SK-N-SH (cell line): ENCODE measurements at regions not wholly inside any gene's neighbourhood (a gene's known extent, or its start where the extent isn't known, plus 50 kb on each side); places are given as distances from the start of the nearest gene placed in this dataset.

Experiments
- CTCF ChIA-PET: fragments of 300-600, 350-600 bp; formaldehyde crosslinking; extraction: SDS; loops from one replicate; lab custom pipeline; 2021; lab: Yijun Ruan, JAX
- POLR2A ChIA-PET: fragments of 350-600 bp; sonication (Branson Sonifier 250); formaldehyde crosslinking; extraction: SDS; loops from one replicate; lab custom pipeline; 2020; ENCODE audit warnings: antibody characterized with exemption, inconsistent platforms; lab: Yijun Ruan, JAX
- DNase-seq: peaks from one replicate; pipeline ENCODE4 v3.0.0; 2012
- H2AFZ ChIP-seq: fragments of 200-600 bp; sonication (generic); 2 replicates; pipeline ENCODE4 v1.8.1; 2016; ENCODE audit warnings: antibody characterized with exemption, mild to moderate bottlenecking, low read depth
- H3F3A ChIP-seq: fragments of 200-600 bp; sonication (generic); replicated peaks from 2 replicates; pipeline ENCODE3; 2016; ENCODE audit warnings: antibody characterized with exemption, mild to moderate bottlenecking; ENCODE audit not compliant: insufficient read depth
- H3K27ac ChIP-seq, 2 experiments: fragments of 200-500 bp in 1 of 2; fragments of 200-600 bp in 1 of 2; sonication (Bioruptor generic) in 1 of 2; sonication (generic), shearing (Covaris generic) in 1 of 2; 2 replicates each; pipeline versions ENCODE4 v1.5.1 to v1.6.1; 2014 to 2016; ENCODE audit warnings: low read depth in 2 of 2, inconsistent platforms in 1 of 2, low read length in 1 of 2, mild to moderate bottlenecking in 1 of 2, mixed read lengths in 1 of 2
- H3K27me3 ChIP-seq: fragments of 200-600 bp; sonication (generic), shearing (Covaris generic); 2 replicates; pipeline ENCODE4 v1.6.1; 2016; ENCODE audit warnings: mixed run types; ENCODE audit not compliant: insufficient read depth
- H3K36me3 ChIP-seq, 2 experiments: fragments of 200-500 bp in 1 of 2; fragments of 200-600 bp in 1 of 2; sonication (Bioruptor generic) in 1 of 2; sonication (generic) in 1 of 2; replicated peaks in 1 of 2; 2 replicates each; pipeline versions ENCODE3 to v1.5.1; 2014 to 2016; ENCODE audit warnings: low read length in 1 of 2, mild to moderate bottlenecking in 1 of 2; ENCODE audit not compliant: insufficient read depth in 2 of 2, control insufficient read depth in 1 of 2
- H3K4me1 ChIP-seq, 2 experiments: fragments of 200-500 bp in 1 of 2; fragments of 200-600 bp in 1 of 2; sonication (Bioruptor generic) in 1 of 2; sonication (generic), shearing (Covaris generic) in 1 of 2; 2 replicates each; pipeline versions ENCODE4 v1.5.1 to v1.6.1; 2014 to 2016; ENCODE audit warnings: low read depth in 1 of 2, low read length in 1 of 2, mixed run types in 1 of 2; ENCODE audit not compliant: insufficient read depth in 2 of 2, control insufficient read depth in 1 of 2
- H3K4me2 ChIP-seq: fragments of 200-600 bp; sonication (generic), shearing (Covaris generic); 2 replicates; pipeline ENCODE4 v1.6.1; 2017; ENCODE audit warnings: mixed run types
- H3K4me3 ChIP-seq, 2 experiments: fragments of 200-500 bp in 1 of 2; fragments of 200-600 bp in 1 of 2; sonication (Bioruptor generic) in 1 of 2; sonication (generic), shearing (Covaris generic) in 1 of 2; 2 replicates each; pipeline versions ENCODE4 v1.5.1 to v1.8.1; 2014 to 2016; ENCODE audit warnings: low read depth in 2 of 2, inconsistent platforms in 1 of 2, low read length in 1 of 2, mild to moderate bottlenecking in 1 of 2, mixed read lengths in 1 of 2, moderate library complexity in 1 of 2
- H3K79me2 ChIP-seq: fragments of 200-600 bp; sonication (generic); 2 replicates; pipeline ENCODE4 v1.8.1; 2017; ENCODE audit warnings: mild to moderate bottlenecking; ENCODE audit not compliant: insufficient read depth
- H3K9ac ChIP-seq: fragments of 200-600 bp; sonication (generic); 2 replicates; pipeline ENCODE4 v1.6.1; 2017; ENCODE audit warnings: mixed run types
- H3K9me2 ChIP-seq: fragments of 200-600 bp; sonication (generic); 2 replicates; pipeline ENCODE4 v1.6.1; 2017; ENCODE audit warnings: mixed run types
- H3K9me3 ChIP-seq: fragments of 200-600 bp; sonication (generic); 2 replicates; pipeline ENCODE4 v1.6.1; 2017; ENCODE audit warnings: mixed run types, mild to moderate bottlenecking, moderate library complexity
- H4K20me1 ChIP-seq: fragments of 200-600 bp; sonication (generic); 2 replicates; pipeline ENCODE4 v1.6.1; 2017; ENCODE audit warnings: mild to moderate bottlenecking, mixed run types; ENCODE audit not compliant: insufficient read depth
- EZH2phosphoT487 ChIP-seq: fragments of 200-600 bp; sonication (generic); IDR thresholded peaks from 2 replicates; pipeline ENCODE4 v1.6.1; 2017; ENCODE audit warnings: low read depth, mixed run types, mild to moderate bottlenecking, antibody characterized with exemption, moderate library complexity, borderline replicate concordance
- FOXJ3 ChIP-seq: sonication (generic); formaldehyde crosslinking; IDR thresholded peaks from 2 replicates; pipeline ENCODE4 v1.5.1; 2020; ENCODE audit warnings: mild to moderate bottlenecking, missing genetic modification reagents
- GABPA ChIP-seq: IDR thresholded peaks from 2 replicates; pipeline ENCODE4 v1.4.0; 2012; ENCODE audit warnings: low read depth, mild to moderate bottlenecking
- JUND ChIP-seq: IDR thresholded peaks from 2 replicates; pipeline ENCODE4 v1.4.0; 2012
- MEF2A ChIP-seq: IDR thresholded peaks from 2 replicates; pipeline ENCODE4 v1.4.0; 2012; ENCODE audit warnings: low read depth, borderline replicate concordance
- MXI1 ChIP-seq: IDR thresholded peaks from 2 replicates; pipeline ENCODE4 v1.6.1; 2012; ENCODE audit warnings: mild to moderate bottlenecking, low read depth, low read length, improper control_type of control experiment
- NRF1 ChIP-seq: IDR thresholded peaks from 2 replicates; pipeline ENCODE4 v1.6.1; 2012; ENCODE audit warnings: low read depth, mild to moderate bottlenecking, low read length
- POLR2AphosphoS5 ChIP-seq: IDR thresholded peaks from 2 replicates; pipeline ENCODE4 v1.6.1; 2012; ENCODE audit warnings: low read depth, low read length
- TCF12 ChIP-seq: IDR thresholded peaks from 2 replicates; pipeline ENCODE4 v1.4.0; 2012
- USF2 ChIP-seq: fragments of 150-350 bp; IDR thresholded peaks from 2 replicates; pipeline ENCODE4 v1.6.1; 2017; ENCODE audit warnings: antibody characterized with exemption, low read length, low read depth, borderline replicate concordance
- ZBTB33 ChIP-seq: IDR thresholded peaks from 2 replicates; pipeline ENCODE4 v1.4.0; 2012; ENCODE audit warnings: low read depth, borderline replicate concordance
- WGBS: methylation state at CpG from one replicate; pipeline ENCODE4 v1.1.6; 2017; ENCODE audit warnings: low lambda C conversion rate; 5-methylcytosine and 5-hydroxymethylcytosine counted together
- TF ChIP-seq, protein P1 (sequence below): IDR thresholded peaks from 2 replicates; pipeline ENCODE4 v1.4.0; 2012; ENCODE audit warnings: low read depth

DNA sequence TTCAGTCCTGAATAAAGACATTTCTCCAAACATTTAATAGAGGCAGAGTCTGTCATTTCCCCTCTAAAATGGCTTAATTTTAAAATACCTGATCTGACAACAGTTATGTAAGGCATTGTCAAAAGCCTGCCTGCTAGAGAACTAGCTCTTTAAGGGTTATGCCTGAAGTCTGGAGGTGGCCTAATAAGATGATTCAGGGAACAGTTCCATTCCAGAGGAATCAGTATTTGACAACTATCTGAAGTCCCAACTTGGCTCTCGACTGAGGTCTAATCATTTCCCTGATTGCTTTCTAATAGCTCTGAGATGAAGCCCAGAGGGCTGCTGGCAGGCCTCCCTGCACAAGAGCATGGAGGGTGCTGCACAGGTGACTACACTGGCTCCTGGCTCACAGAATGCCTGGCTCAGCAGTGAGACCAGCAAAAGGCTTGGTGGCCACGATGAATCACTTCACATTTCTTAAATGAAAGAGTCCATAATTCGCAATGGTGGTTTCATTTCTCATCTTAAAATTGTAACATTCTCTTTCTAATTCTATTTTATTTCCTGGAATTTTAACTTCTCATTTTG is 509.6 kb upstream of the POM121L12 start:
- no peaks in the 10 kb centered on the region for H3K79me2 ChIP-seq
- H3K9me3 ChIP-seq, result peaks cover 15% of the 10 kb centered on the region; the same call in 1 of the 2 replicates
- no peak overlapping the region for H2AFZ ChIP-seq
- no peaks in the 10 kb centered on the region for H3F3A ChIP-seq
- H3K9ac ChIP-seq, result no peak overlapping the region
- peaks cover 0 to 3% of the 10 kb centered on the region in 2 experiments; a peak in 2 of 4 replicates for H3K4me1 ChIP-seq
- no peaks in the 10 kb centered on the region for H3K36me3 ChIP-seq
- no peak for TF ChIP-seq GABPA
- TF ChIP-seq MEF2A, result no peak
- no peak for TF ChIP-seq EZH2phosphoT487
- no peak for DNase-seq
- H4K20me1 ChIP-seq, result no peaks in the 10 kb centered on the region
- no peaks in the 10 kb centered on the region for H3K27me3 ChIP-seq
- ChIA-PET POLR2A (no interaction called here), CTCF (interaction anchor here (0.6 kb wide), 1 partner anchor 557 kb away, joined by 3 read pairs; no protein-coding TSS in a partner anchor)
- no peaks in the 10 kb centered on the region for H3K9me2 ChIP-seq
- no peak overlapping the region for H3K4me2 ChIP-seq
- 33% methylated on average over 3 of the region's 3 CpGs for WGBS
- no peak overlapping the region for H3K27ac ChIP-seq
- no peak overlapping the region for H3K4me3 ChIP-seq

DNA sequence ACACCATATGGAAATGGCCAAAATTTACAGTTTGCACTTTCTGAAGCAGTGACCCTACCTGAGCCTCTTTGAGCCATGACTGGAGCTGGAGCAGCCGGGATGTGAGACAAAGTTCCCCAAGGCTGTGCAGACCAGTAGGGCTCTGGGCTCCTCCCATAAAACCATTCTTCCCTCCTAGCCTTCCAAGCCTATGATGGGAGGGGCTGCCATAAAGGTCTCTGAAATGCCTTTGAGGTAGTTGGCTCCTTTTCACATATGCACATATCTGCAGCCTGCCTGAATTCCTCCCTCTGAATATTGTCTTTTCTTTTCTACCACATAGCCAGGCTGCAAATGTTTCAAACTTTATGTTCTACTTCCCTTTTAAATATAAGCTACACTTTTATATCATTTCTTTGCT is 516.6 kb upstream of the POM121L12 start:
- H3K27me3 ChIP-seq, result no peaks in the 10 kb centered on the region
- DNase-seq, result no peak
- peaks cover 9% of the 10 kb centered on the region; the same call in 1 of the 2 replicates for H3K9me3 ChIP-seq
- H3K27ac ChIP-seq, result no peak overlapping the region
- H3K79me2 ChIP-seq, result no peaks in the 10 kb centered on the region
- H3K4me1 ChIP-seq, result no peaks in the 10 kb centered on the region
- no peak overlapping the region for H3K4me3 ChIP-seq
- peaks cover 7% of the 10 kb centered on the region; the same call in 1 of the 2 replicates for H3K9me2 ChIP-seq
- H3K4me2 ChIP-seq, result no peak overlapping the region
- ChIA-PET POLR2A (no interaction called here), CTCF (no interaction called here)
- TF ChIP-seq, protein P1, sequence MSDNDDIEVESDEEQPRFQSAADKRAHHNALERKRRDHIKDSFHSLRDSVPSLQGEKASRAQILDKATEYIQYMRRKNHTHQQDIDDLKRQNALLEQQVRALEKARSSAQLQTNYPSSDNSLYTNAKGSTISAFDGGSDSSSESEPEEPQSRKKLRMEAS, result no peak
- TF ChIP-seq TCF12 (no peak), MXI1 (no peak), USF2 (no peak), NRF1 (no peak), ZBTB33 (no peak), FOXJ3 (no peak), JUND (no peak), POLR2AphosphoS5 (no peak)
- no peaks in the 10 kb centered on the region for H3K36me3 ChIP-seq
- WGBS, result 70% methylated on average over 1 of the region's 1 CpG
- H2AFZ ChIP-seq, result no peak overlapping the region
- H3F3A ChIP-seq, result no peaks in the 10 kb centered on the region
- no peak overlapping the region for H3K9ac ChIP-seq
- no peaks in the 10 kb centered on the region for H4K20me1 ChIP-seq
